ENCODE measurements at regions not wholly inside any gene's neighbourhood (a gene's known extent, or its start where the extent isn't known, plus 50 kb on each side); places are given as distances from the start of the nearest gene placed in this dataset.

GRCh38 chr1:232426801-232427200 lies 203.1 kb downstream of the SIPA1L2 start:
- TF ChIP-seq RAD21 (IDR thresholded peaks at IDR 0.05; ENCODE audit: low read length) (no peak), POLR2A (IDR thresholded peaks at IDR 0.05; ENCODE audit: low read depth, low read length) (no peak), FOS (IDR thresholded peaks at IDR 0.05; ENCODE audit: low read depth, low read length) (no peak), BHLHE40 (IDR thresholded peaks at IDR 0.05; ENCODE audit: low read depth, low read length) (no peak), MAFK (IDR thresholded peaks at IDR 0.05; ENCODE audit: low read depth, low read length) (no peak), RFX5 (IDR thresholded peaks at IDR 0.05; ENCODE audit: low read depth, low read length) (no peak)
- TF ChIP-seq, protein P1, sequence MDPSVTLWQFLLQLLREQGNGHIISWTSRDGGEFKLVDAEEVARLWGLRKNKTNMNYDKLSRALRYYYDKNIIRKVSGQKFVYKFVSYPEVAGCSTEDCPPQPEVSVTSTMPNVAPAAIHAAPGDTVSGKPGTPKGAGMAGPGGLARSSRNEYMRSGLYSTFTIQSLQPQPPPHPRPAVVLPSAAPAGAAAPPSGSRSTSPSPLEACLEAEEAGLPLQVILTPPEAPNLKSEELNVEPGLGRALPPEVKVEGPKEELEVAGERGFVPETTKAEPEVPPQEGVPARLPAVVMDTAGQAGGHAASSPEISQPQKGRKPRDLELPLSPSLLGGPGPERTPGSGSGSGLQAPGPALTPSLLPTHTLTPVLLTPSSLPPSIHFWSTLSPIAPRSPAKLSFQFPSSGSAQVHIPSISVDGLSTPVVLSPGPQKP (IDR thresholded peaks at IDR 0.05; ENCODE audit: borderline replicate concordance, low read depth, low read length), result no peak
- TF ChIP-seq, protein P2, sequence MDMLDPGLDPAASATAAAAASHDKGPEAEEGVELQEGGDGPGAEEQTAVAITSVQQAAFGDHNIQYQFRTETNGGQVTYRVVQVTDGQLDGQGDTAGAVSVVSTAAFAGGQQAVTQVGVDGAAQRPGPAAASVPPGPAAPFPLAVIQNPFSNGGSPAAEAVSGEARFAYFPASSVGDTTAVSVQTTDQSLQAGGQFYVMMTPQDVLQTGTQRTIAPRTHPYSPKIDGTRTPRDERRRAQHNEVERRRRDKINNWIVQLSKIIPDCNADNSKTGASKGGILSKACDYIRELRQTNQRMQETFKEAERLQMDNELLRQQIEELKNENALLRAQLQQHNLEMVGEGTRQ (IDR thresholded peaks at IDR 0.05; ENCODE audit: low read depth, low read length), result no peak
- Histone ChIP-seq H3K4me1 (ENCODE audit: control insufficient read depth, insufficient read depth, low read length) (peaks cover 16% of the 10 kb centered on the region), H3K14ac (replicated peaks; ENCODE audit: low read depth, low read length) (no peak overlapping the region), H3K4me3 (ENCODE audit: insufficient read depth, low read depth, low read length) (no peak overlapping the region), H4K5ac (ENCODE audit: low read depth, low read length) (no peak overlapping the region), H4K91ac (ENCODE audit: insufficient read depth, low read depth, low read length) (no peak overlapping the region), H3K9me3 (ENCODE audit: control insufficient read depth, insufficient read depth, low read length) (no peaks in the 10 kb centered on the region), H3K27ac (ENCODE audit: insufficient read depth, low read length) (no peak overlapping the region), H3K4me2 (ENCODE audit: low read depth, low read length) (no peak overlapping the region), H3K23ac (ENCODE audit: low read depth, low read length) (no peak overlapping the region), H3K9ac (ENCODE audit: low read depth, low read length) (no peak overlapping the region), H2BK120ac (ENCODE audit: low read depth, low read length) (no peak overlapping the region), H4K8ac (ENCODE audit: low read depth in 2 of 2, low read length in 2 of 2) (no peak overlapping the region), H3K9me1 (ENCODE audit: insufficient read depth, low read length) (peaks cover 8% of the 10 kb centered on the region; the same call in 1 of the 2 replicates), H3K36me3 (ENCODE audit: control insufficient read depth, insufficient read depth, low read length) (peaks cover 17% of the 10 kb centered on the region), H3K18ac (ENCODE audit: low read depth, low read length) (no peak overlapping the region), H2AK5ac (ENCODE audit: low read depth, low read length) (no peak overlapping the region), H2BK15ac (ENCODE audit: low read depth, low read length) (peak overlapping the region; percentile 72; the same call in 1 of the 3 replicates), H3K79me1 (ENCODE audit: low read depth in 1 of 2, low read length in 2 of 2) (no peaks in the 10 kb centered on the region), H3K27me3 (ENCODE audit: control insufficient read depth, insufficient read depth, low read length) (no peaks in the 10 kb centered on the region), H3K56ac (ENCODE audit: extremely low read depth, insufficient read depth, low read length) (no peak overlapping the region), H4K20me1 (ENCODE audit: insufficient read depth, low read length) (no peaks in the 10 kb centered on the region), H2AK9ac (replicated peaks; ENCODE audit: low read depth, low read length, poor library complexity) (no peak overlapping the region), H3K4ac (ENCODE audit: low read depth, low read length) (no peak overlapping the region), H2BK20ac (ENCODE audit: low read depth, low read length) (0 out of 2 replicates have a peak overlapping the region, but pooled peaks have one; percentile 43), H2AFZ (replicated peaks; ENCODE audit: low read length, poor library complexity) (no peak overlapping the region), H2BK5ac (ENCODE audit: low read depth, low read length, poor library complexity, severe bottlenecking) (no peak overlapping the region)
- BruUV-seq (replicated peaks), result no TSS peak
- dilution Hi-C loops (cut with HindIII; ENCODE audit: low sequenced_read_pairs, unreplicated experiment) (no loop called here), in situ Hi-C loops (cut with MboI; ENCODE audit: low sequenced_read_pairs) (no loop called here), intact Hi-C loops (cut with micrococcal nuclease) (loop anchor here (5.0 kb wide), 2 partner anchors 200 to 560 kb away; no protein-coding TSS in a partner anchor)
- POLR2A ChIA-PET (ENCODE audit: unreplicated experiment), result no interaction called here
- ATAC-seq (ENCODE audit: low read depth), result peak; percentile 35
- CTCF ChIA-PET, result interaction anchor here (0.6 kb wide), 1 partner anchor 56 kb away, joined by 3 read pairs; no protein-coding TSS in a partner anchor
- peak; percentile 83 for DNase-seq

Measured in IMR-90 (cell line).